Fibroblast of the aortic adventitia (primary cell): ENCODE measurements at regions not wholly inside any gene's neighbourhood (a gene's known extent, or its start where the extent isn't known, plus 50 kb on each side); places are given as distances from the start of the nearest gene placed in this dataset.
"Not testable (repeated sequence)": the region's sequence is repeated elsewhere in the genome, so short reads cannot be mapped to it uniquely, and the experiment has no call there.

Source experiments
- DNase-seq: peaks from one replicate; pipeline ENCODE4 v3.0.0-alpha.2; 2010; ENCODE audit warnings: low read depth
- H3K4me3 ChIP-seq: 2 replicates; pipeline ENCODE4 v1.5.1; 2011; ENCODE audit warnings: low read depth, mild to moderate bottlenecking, control low read depth, low read length, moderate library complexity
- CTCF ChIP-seq: IDR thresholded peaks from 2 replicates; pipeline ENCODE4 v1.5.1; 2011; ENCODE audit warnings: mild to moderate bottlenecking, low read length, control low read depth, inconsistent platforms; ENCODE audit not compliant: insufficient read depth

- no peak for TF ChIP-seq CTCF
- no peak overlapping the region for H3K4me3 ChIP-seq
- peak; percentile 60 for DNase-seq
These were observed 258.1 kb downstream of the PCNX1 start for GRCh38 chr14:71165121-71166031.

- H3K4me3 ChIP-seq: no peak overlapping the region
- peak; percentile 90 for TF ChIP-seq CTCF
- peak; percentile 86 for DNase-seq
These were observed 259.1 kb downstream of the PCNX1 start for GRCh38 chr14:71166180-71166837.

GRCh38 chr14:71167325-71167950 is 260.2 kb downstream of the PCNX1 start:
- not testable (repeated sequence) for H3K4me3 ChIP-seq, DNase-seq

GRCh38 chr14:71168161-71168560 is 260.9 kb downstream of the PCNX1 start:
- not testable (repeated sequence) for DNase-seq, H3K4me3 ChIP-seq

GRCh38 chr14:71168564-71169427 is 261.5 kb downstream of the PCNX1 start:
- no peak overlapping the region for H3K4me3 ChIP-seq
- no peak for DNase-seq
- no peak for TF ChIP-seq CTCF

- TF ChIP-seq CTCF: no peak
- no peak for DNase-seq
- H3K4me3 ChIP-seq: no peak overlapping the region
These were observed 262.6 kb downstream of the PCNX1 start for GRCh38 chr14:71169861-71170260.

- no peak for TF ChIP-seq CTCF
- DNase-seq: no peak
- no peak overlapping the region for H3K4me3 ChIP-seq
These were observed 268.2 kb downstream of the PCNX1 start for GRCh38 chr14:71175491-71175890.
